ENCODE measurements at regions not wholly inside any gene's neighbourhood (a gene's known extent, or its start where the extent isn't known, plus 50 kb on each side); places are given as distances from the start of the nearest gene placed in this dataset.

DNA sequence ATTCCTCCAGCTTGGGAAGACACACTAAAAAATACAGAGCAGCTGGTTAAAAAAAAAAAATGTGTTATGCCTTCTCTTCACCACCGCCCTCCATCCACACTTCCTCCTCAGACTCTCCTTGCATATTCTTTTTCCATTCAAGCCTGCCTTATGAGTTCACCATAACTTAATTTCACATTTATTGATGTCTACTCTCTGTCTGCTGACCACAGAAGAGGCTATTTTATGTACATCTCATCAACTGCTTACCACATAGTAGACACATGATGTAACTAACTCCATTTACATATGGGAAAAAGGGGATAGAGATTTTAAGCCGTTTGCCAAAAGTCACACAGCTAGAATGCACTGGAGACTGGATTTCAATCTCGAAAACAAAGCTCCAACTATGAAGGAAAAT, 409.8 kb downstream of the CDH11 start:
- TF ChIP-seq, protein P1, sequence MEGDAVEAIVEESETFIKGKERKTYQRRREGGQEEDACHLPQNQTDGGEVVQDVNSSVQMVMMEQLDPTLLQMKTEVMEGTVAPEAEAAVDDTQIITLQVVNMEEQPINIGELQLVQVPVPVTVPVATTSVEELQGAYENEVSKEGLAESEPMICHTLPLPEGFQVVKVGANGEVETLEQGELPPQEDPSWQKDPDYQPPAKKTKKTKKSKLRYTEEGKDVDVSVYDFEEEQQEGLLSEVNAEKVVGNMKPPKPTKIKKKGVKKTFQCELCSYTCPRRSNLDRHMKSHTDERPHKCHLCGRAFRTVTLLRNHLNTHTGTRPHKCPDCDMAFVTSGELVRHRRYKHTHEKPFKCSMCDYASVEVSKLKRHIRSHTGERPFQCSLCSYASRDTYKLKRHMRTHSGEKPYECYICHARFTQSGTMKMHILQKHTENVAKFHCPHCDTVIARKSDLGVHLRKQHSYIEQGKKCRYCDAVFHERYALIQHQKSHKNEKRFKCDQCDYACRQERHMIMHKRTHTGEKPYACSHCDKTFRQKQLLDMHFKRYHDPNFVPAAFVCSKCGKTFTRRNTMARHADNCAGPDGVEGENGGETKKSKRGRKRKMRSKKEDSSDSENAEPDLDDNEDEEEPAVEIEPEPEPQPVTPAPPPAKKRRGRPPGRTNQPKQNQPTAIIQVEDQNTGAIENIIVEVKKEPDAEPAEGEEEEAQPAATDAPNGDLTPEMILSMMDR (conservative IDR thresholded peaks at IDR 0.05), result no peak
- no peak for TF ChIP-seq ZFX (IDR thresholded peaks at IDR 0.05)

Data from C4-2B (cell line).